Retinal pigment epithelial cell (primary cell): ENCODE measurements at regions not wholly inside any gene's neighbourhood (a gene's known extent, or its start where the extent isn't known, plus 50 kb on each side); places are given as distances from the start of the nearest gene placed in this dataset.

ENCODE experiments used
- DNase-seq: peaks from one replicate; pipeline ENCODE4 v3.0.0-alpha.2; 2010; ENCODE audit warnings: low read depth
- H3K4me3 ChIP-seq: 2 replicates; pipeline ENCODE4 v1.5.1; 2011; ENCODE audit warnings: mild to moderate bottlenecking, low read length, control low read depth, moderate library complexity
- TF ChIP-seq, protein P1 (sequence below): conservative IDR thresholded peaks from 2 replicates; pipeline ENCODE4 v1.5.1; 2011; ENCODE audit warnings: low read depth, low read length, control low read depth, inconsistent platforms

GRCh38 chr10:29900865-29901264, 158.5 kb downstream of the JCAD start:
- no peak overlapping the region for H3K4me3 ChIP-seq
- TF ChIP-seq, protein P1, sequence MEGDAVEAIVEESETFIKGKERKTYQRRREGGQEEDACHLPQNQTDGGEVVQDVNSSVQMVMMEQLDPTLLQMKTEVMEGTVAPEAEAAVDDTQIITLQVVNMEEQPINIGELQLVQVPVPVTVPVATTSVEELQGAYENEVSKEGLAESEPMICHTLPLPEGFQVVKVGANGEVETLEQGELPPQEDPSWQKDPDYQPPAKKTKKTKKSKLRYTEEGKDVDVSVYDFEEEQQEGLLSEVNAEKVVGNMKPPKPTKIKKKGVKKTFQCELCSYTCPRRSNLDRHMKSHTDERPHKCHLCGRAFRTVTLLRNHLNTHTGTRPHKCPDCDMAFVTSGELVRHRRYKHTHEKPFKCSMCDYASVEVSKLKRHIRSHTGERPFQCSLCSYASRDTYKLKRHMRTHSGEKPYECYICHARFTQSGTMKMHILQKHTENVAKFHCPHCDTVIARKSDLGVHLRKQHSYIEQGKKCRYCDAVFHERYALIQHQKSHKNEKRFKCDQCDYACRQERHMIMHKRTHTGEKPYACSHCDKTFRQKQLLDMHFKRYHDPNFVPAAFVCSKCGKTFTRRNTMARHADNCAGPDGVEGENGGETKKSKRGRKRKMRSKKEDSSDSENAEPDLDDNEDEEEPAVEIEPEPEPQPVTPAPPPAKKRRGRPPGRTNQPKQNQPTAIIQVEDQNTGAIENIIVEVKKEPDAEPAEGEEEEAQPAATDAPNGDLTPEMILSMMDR: no peak
- no peak for DNase-seq

- no peak overlapping the region for H3K4me3 ChIP-seq
- TF ChIP-seq, protein P1: no peak
- DNase-seq: no peak
Observed at GRCh38 chr10:29897999-29898716, 161.2 kb downstream of the JCAD start.

DNA sequence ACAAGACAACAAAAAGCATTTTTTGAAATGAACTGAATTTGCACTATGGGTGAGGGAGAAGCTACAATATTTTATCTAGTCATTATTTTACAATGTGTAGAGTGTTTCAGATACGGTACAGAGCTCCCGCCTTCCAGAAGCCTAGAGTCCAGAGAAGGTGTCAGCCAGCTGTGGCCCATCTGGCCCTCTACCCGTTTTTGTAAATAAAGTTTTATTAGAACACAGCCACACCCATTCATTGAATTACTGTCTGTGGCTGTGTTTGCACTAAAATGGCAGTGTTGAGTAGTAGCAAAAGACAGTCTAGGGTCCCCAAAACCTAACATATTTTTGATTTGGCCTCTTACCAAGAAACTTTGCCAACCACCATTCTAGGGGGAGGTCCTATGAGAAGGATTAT, 162.0 kb downstream of the JCAD start:
- TF ChIP-seq, protein P1: no peak
- no peak overlapping the region for H3K4me3 ChIP-seq
- DNase-seq: no peak

DNA sequence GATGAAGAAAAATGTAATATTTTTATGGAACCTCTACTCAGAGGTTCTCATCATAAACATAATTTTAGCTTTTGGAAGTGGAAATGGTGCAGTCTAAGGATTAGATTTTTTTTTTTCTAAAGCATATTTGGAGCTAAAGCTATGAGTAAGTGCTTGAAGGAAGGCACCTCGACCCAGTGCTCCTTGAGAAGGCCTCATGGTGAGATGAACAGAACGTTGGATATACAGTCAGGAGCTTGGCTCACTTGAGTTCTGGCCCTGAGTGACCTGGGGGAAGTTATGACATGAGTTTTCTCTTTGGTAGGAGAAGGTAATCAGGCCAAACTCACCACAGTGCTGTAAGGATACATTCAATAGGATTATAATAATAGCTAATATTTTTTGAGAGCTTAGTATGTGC, 163.3 kb downstream of the JCAD start:
- TF ChIP-seq, protein P1: no peak
- DNase-seq: no peak
- no peak overlapping the region for H3K4me3 ChIP-seq

DNA sequence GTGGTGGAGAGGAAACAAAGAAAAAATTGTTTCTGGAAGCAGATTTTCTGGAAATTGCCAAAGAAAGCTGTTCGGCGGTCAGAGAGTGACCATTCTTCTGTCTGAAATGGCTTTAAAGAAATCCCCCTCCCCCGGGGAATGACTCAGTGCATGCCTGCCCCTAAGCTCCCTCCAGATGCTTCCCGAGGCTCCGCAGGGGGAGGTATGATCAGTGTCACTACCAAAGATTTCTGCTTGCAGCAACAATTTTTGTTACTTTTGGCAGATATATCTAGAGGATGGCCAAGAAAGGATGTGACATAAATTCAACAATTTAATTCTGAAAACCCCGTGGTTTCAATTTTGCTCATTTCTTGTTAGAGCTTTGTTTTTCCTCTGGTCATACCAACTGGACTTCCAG, 163.9 kb downstream of the JCAD start:
- TF ChIP-seq, protein P1: no peak
- peak; percentile 15 for DNase-seq
- H3K4me3 ChIP-seq: no peak overlapping the region

- TF ChIP-seq, protein P1: no peak
- H3K4me3 ChIP-seq: no peak overlapping the region
- DNase-seq: no peak
Observed at GRCh38 chr10:29888321-29888720, 171.1 kb downstream of the JCAD start.

- no peak overlapping the region for H3K4me3 ChIP-seq
- DNase-seq: no peak
- TF ChIP-seq, protein P1: no peak
Observed at GRCh38 chr10:29886299-29886698, 173.1 kb downstream of the JCAD start.
